A549 (cell line): ENCODE measurements at regions not wholly inside any gene's neighbourhood (a gene's known extent, or its start where the extent isn't known, plus 50 kb on each side); places are given as distances from the start of the nearest gene placed in this dataset.

ENCODE experiments used
- ATAC-seq, 2 experiments: fragments of 200-7000 bp in 1 of 2; fragments of >200 bp in 1 of 2; cut with Nextera tagmentation in 1 of 2; cut with Tn5 transposase in 1 of 2; 3 replicates each; pipeline versions ENCODE4 v1.8.0 to v1.9.1; 2018 to 2020; ENCODE audit warnings: mild to moderate bottlenecking in 1 of 2, moderate library complexity in 1 of 2
- CTCF ChIA-PET: fragments of 300-600 bp; sonication (Branson Sonifier 250); formaldehyde crosslinking; extraction: SDS; loops from one replicate; lab custom pipeline; 2021; ENCODE audit warnings: antibody characterized with exemption, inconsistent platforms; lab: Yijun Ruan, JAX
- POLR2A ChIA-PET: fragments of 350-600 bp; formaldehyde crosslinking; extraction: SDS; loops from one replicate; lab custom pipeline; 2021; ENCODE audit warnings: antibody characterized with exemption, inconsistent platforms; lab: Yijun Ruan, JAX
- DNase-seq, 2 experiments: peaks; one replicate each; pipeline versions ENCODE4 v3.0.0 to v3.0.0-alpha.2; 2011 to 2016; ENCODE audit warnings: low read depth in 1 of 2, low spot score in 1 of 2
- FAIRE-seq: peaks from 2 replicates; lab custom pipeline; 2011; peaks lifted over from hg19 to GRCh38; lab: Jason Lieb, UNC
- H3K27ac ChIP-seq, 2 experiments: fragments of >200 bp; sonication (Bioruptor Twin); formaldehyde crosslinking; 3 replicates each; pipeline ENCODE4 v1.5.1; 2016 to 2017
- H3K4me1 ChIP-seq: fragments of >200 bp; sonication (Bioruptor Twin); formaldehyde crosslinking; 3 replicates; pipeline ENCODE4 v1.6.1; 2016
- H3K4me2 ChIP-seq: fragments of >200 bp; sonication (Bioruptor Twin); formaldehyde crosslinking; 3 replicates; pipeline ENCODE4 v1.6.1; 2016
- H3K4me3 ChIP-seq: fragments of >200 bp; sonication (Bioruptor Twin); formaldehyde crosslinking; 3 replicates; pipeline ENCODE4 v1.5.1; 2016
- H3K9me3 ChIP-seq: fragments of >200 bp; sonication (Bioruptor Twin); formaldehyde crosslinking; 3 replicates; pipeline ENCODE4 v1.6.1; 2016
- ATOH8 ChIP-seq: fragments of 250-450 bp; sonication (Bioruptor Pico); IDR thresholded peaks from 2 replicates; pipeline ENCODE4 v1.5.0; 2020; ENCODE audit warnings: low read depth, mild to moderate bottlenecking, moderate library complexity
- BHLHE40 ChIP-seq: IDR thresholded peaks from 2 replicates; pipeline ENCODE4 v1.6.1; 2012; ENCODE audit warnings: low read depth, low read length, inconsistent platforms
- CEBPB ChIP-seq, 2 experiments: fragments of >200 bp in 1 of 2; sonication (Bioruptor Twin) in 1 of 2; formaldehyde crosslinking in 1 of 2; IDR thresholded peaks; 2 replicates each; pipeline ENCODE4 v1.6.1; 2012 to 2016
- CHD2 ChIP-seq: fragments of 150-350 bp; IDR thresholded peaks from 2 replicates; pipeline ENCODE4 v1.6.1; 2014; ENCODE audit warnings: low read length; ENCODE audit not compliant: partially characterized antibody
- EHF ChIP-seq: fragments of 250-450 bp; sonication (Bioruptor Pico); IDR thresholded peaks from 2 replicates; pipeline ENCODE4 v1.5.0; 2020; ENCODE audit warnings: mild to moderate bottlenecking
- EP300 ChIP-seq, 2 experiments: fragments of >200 bp; sonication (Bioruptor Twin); formaldehyde crosslinking; IDR thresholded peaks; 2 replicates in 1 of 2; 3 replicates in 1 of 2; pipeline ENCODE4 v1.6.1; 2016 to 2017
- FOSB ChIP-seq: fragments of 250-450 bp; sonication (Bioruptor Pico); IDR thresholded peaks from 2 replicates; pipeline ENCODE4 v1.5.0; 2020; ENCODE audit warnings: mild to moderate bottlenecking, moderate library complexity
- FOSL2 ChIP-seq, 2 experiments: fragments of 450-650 bp in 1 of 2; fragments of >200 bp in 1 of 2; sonication (Bioruptor Twin) in 1 of 2; formaldehyde crosslinking; IDR thresholded peaks; 2 replicates each; pipeline versions ENCODE4 v1.5.0 to v1.6.1; 2016 to 2020; ENCODE audit warnings: mild to moderate bottlenecking in 1 of 2, moderate library complexity in 1 of 2
- HDAC2 ChIP-seq: fragments of 200-600 bp; sonication (generic); IDR thresholded peaks from 2 replicates; pipeline ENCODE4 v1.6.1; 2016
- HOXB13 ChIP-seq: fragments of 250-450 bp; sonication (Bioruptor Pico); IDR thresholded peaks from 2 replicates; pipeline ENCODE4 v1.5.0; 2020; ENCODE audit warnings: low read depth, mild to moderate bottlenecking, moderate library complexity
- JUNB ChIP-seq: fragments of >200 bp; sonication (Bioruptor Twin); formaldehyde crosslinking; IDR thresholded peaks from 2 replicates; pipeline ENCODE4 v1.6.1; 2016
- MAFK ChIP-seq: fragments of 450-650 bp; IDR thresholded peaks from 2 replicates; pipeline ENCODE4 v1.6.1; 2014; ENCODE audit not compliant: partially characterized antibody
- MAZ ChIP-seq: fragments of 150-350 bp; IDR thresholded peaks from 2 replicates; pipeline ENCODE4 v1.6.1; 2014; ENCODE audit warnings: antibody characterized with exemption, low read depth, low read length, borderline replicate concordance
- PBX3 ChIP-seq: IDR thresholded peaks from 2 replicates; pipeline ENCODE4 v1.6.1; 2012
- PHF8 ChIP-seq: fragments of 200-600 bp; sonication (generic); IDR thresholded peaks from 2 replicates; pipeline ENCODE4 v1.6.1; 2016; ENCODE audit warnings: low read depth, mild to moderate bottlenecking, antibody characterized with exemption, moderate library complexity, borderline replicate concordance
- TP53 ChIP-seq: fragments of 250-450 bp; sonication (Bioruptor Pico); IDR thresholded peaks from 2 replicates; pipeline ENCODE4 v1.5.0; 2021; ENCODE audit warnings: mild to moderate bottlenecking, moderate library complexity
- ZC3H11A ChIP-seq: fragments of 450-650 bp; IDR thresholded peaks from 2 replicates; pipeline ENCODE4 v1.6.1; 2014; ENCODE audit warnings: antibody characterized with exemption, mild to moderate bottlenecking
- ZNF302 ChIP-seq: fragments of 250-450 bp; sonication (Bioruptor Pico); IDR thresholded peaks from 2 replicates; pipeline ENCODE4 v1.9.0; 2021; ENCODE audit warnings: inconsistent platforms, mild to moderate bottlenecking, moderate library complexity
- ZSCAN20 ChIP-seq: fragments of 250-450 bp; sonication (Bioruptor Pico); IDR thresholded peaks from 2 replicates; pipeline ENCODE4 v1.8.0; 2022; ENCODE audit warnings: mild to moderate bottlenecking, moderate library complexity
- WGBS: methylation state at CpG from one replicate; pipeline ENCODE4 v1.1.6; 2017; ENCODE audit errors: missing lambda C conversion rate; 5-methylcytosine and 5-hydroxymethylcytosine counted together
- TF ChIP-seq, protein P1 (sequence below): fragments of >200 bp; sonication (Bioruptor Twin); formaldehyde crosslinking; IDR thresholded peaks from 2 replicates; pipeline ENCODE4 v1.6.1; 2016

GRCh38 chr3:181455276-181455675 lies 256.4 kb upstream of the SOX2 start:
- FAIRE-seq = no peak
- POLR2A ChIA-PET = no interaction called here

GRCh38 chr3:181454451-181455027 lies 257.2 kb upstream of the SOX2 start:
- 28% methylated on average over 6 of the region's 6 CpGs for whole genome bisulfite sequencing
- H3K4me2 ChIP-seq = no peak overlapping the region
- no peaks in the 10 kb centered on the region for H3K4me1 ChIP-seq
- ATAC-seq = no peak
- DNase-seq = no peak
- ChIA-PET CTCF (no interaction called here), POLR2A (no interaction called here)
- H3K27ac ChIP-seq = no peak overlapping the region
- no peak for FAIRE-seq
- no peaks in the 10 kb centered on the region for H3K9me3 ChIP-seq
- TF ChIP-seq HDAC2 (no peak), ATOH8 (CRISPR knock-in tag) (no peak), MAZ (no peak), TP53 (CRISPR knock-in tag) (no peak), ZC3H11A (no peak), ZSCAN20 (CRISPR knock-in tag) (no peak), FOSL2 (IDR thresholded peaks at IDR 0.05) (no peak), FOSL2 (CRISPR knock-in tag; IDR thresholded peaks at IDR 0.05) (no peak), HOXB13 (CRISPR knock-in tag) (no peak), PBX3 (no peak), MAFK (no peak), BHLHE40 (no peak), EHF (CRISPR knock-in tag) (no peak), JUNB (no peak)
- TF ChIP-seq, protein P1, sequence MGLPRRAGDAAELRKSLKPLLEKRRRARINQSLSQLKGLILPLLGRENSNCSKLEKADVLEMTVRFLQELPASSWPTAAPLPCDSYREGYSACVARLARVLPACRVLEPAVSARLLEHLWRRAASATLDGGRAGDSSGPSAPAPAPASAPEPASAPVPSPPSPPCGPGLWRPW = no peak
- no peak overlapping the region for H3K4me3 ChIP-seq

More at GRCh38 chr3:181455276-181455675, 256.4 kb upstream of the SOX2 start:
- Histone ChIP-seq H3K27ac (no peak overlapping the region), H3K9me3 (no peaks in the 10 kb centered on the region), H3K4me2 (no peak overlapping the region), H3K4me1 (no peaks in the 10 kb centered on the region), H3K4me3 (no peak overlapping the region)
- CTCF ChIA-PET = no interaction called here
- DNase-seq (no peak), ATAC-seq (no peak)
- TF ChIP-seq ZNF302 (CRISPR knock-in tag) (no peak), CHD2 (no peak), PHF8 (no peak), TP53 (CRISPR knock-in tag) (no peak)
- WGBS = 0% methylated on average over 1 of the region's 1 CpG

- no peak for TF ChIP-seq FOSL2 (IDR thresholded peaks at IDR 0.05)
- no peak for TF ChIP-seq FOSL2 (CRISPR knock-in tag; IDR thresholded peaks at IDR 0.05)
- TF ChIP-seq TP53 (CRISPR knock-in tag) = no peak
- TF ChIP-seq EP300 (IDR thresholded peaks at IDR 0.05) = no peak
- no peak for TF ChIP-seq FOSB
- no peak for TF ChIP-seq HDAC2
- TF ChIP-seq ZSCAN20 (CRISPR knock-in tag) = no peak
- TF ChIP-seq CEBPB (IDR thresholded peaks at IDR 0.05) = no peak
- no peak for TF ChIP-seq MAFK
- H3K4me1 ChIP-seq = no peaks in the 10 kb centered on the region
- WGBS = 50% methylated on average over 2 of the region's 2 CpGs
Measured at GRCh38 chr3:181446741-181447140, 265.0 kb upstream of the SOX2 start.

More at GRCh38 chr3:181446741-181447140, 265.0 kb upstream of the SOX2 start:
- Histone ChIP-seq H3K4me3 (no peak overlapping the region), H3K9me3 (no peaks in the 10 kb centered on the region), H3K27ac (no peak overlapping the region), H3K4me2 (no peak overlapping the region)
- no peak for DNase-seq
- CTCF ChIA-PET = no interaction called here
- no peak for FAIRE-seq
- ATAC-seq = no peak
- POLR2A ChIA-PET = no interaction called here
